WTC11 (cell line): ENCODE measurements at regions not wholly inside any gene's neighbourhood (a gene's known extent, or its start where the extent isn't known, plus 50 kb on each side); places are given as distances from the start of the nearest gene placed in this dataset.

Source experiments
- KAT7 ChIP-seq: sonication (generic); formaldehyde crosslinking; IDR thresholded peaks from 2 replicates; pipeline ENCODE4 v1.8.1; 2023; ENCODE audit warnings: missing genetic modification reagents, mild to moderate bottlenecking, borderline replicate concordance
- NFYB ChIP-seq: sonication (generic); formaldehyde crosslinking; conservative IDR thresholded peaks from 2 replicates; pipeline ENCODE4 v1.8.0; 2022; ENCODE audit warnings: low read depth, missing genetic modification reagents
- NR2C2 ChIP-seq: sonication (generic); formaldehyde crosslinking; IDR thresholded peaks from 2 replicates; pipeline ENCODE4 v1.8.0; 2022; ENCODE audit warnings: mild to moderate bottlenecking, missing genetic modification reagents
- SMAD3 ChIP-seq: sonication (generic); formaldehyde crosslinking; IDR thresholded peaks from 2 replicates; pipeline ENCODE4 v1.8.0; 2022; ENCODE audit warnings: missing genetic modification reagents, mild to moderate bottlenecking, borderline replicate concordance
- TEAD4 ChIP-seq: sonication (generic); formaldehyde crosslinking; IDR thresholded peaks from 2 replicates; pipeline ENCODE4 v1.8.0; 2022; ENCODE audit warnings: mild to moderate bottlenecking, missing genetic modification reagents
- ZBTB21 ChIP-seq: sonication (generic); formaldehyde crosslinking; IDR thresholded peaks from 2 replicates; pipeline ENCODE4 v1.8.1; 2023; ENCODE audit warnings: mild to moderate bottlenecking, missing genetic modification reagents, borderline replicate concordance
- ZNF263 ChIP-seq: sonication (generic); formaldehyde crosslinking; IDR thresholded peaks from 2 replicates; pipeline ENCODE4 v1.8.1; 2022; ENCODE audit warnings: low read depth, mild to moderate bottlenecking, moderate library complexity, missing genetic modification reagents
- ZNF317 ChIP-seq: sonication (generic); formaldehyde crosslinking; IDR thresholded peaks from 2 replicates; pipeline ENCODE4 v1.8.1; 2023; ENCODE audit warnings: low read depth, mild to moderate bottlenecking, moderate library complexity, missing genetic modification reagents, borderline replicate concordance
- TF ChIP-seq, protein P1 (sequence below): sonication (generic); formaldehyde crosslinking; conservative IDR thresholded peaks from 2 replicates; pipeline ENCODE4 v1.8.1; 2023; ENCODE audit warnings: mild to moderate bottlenecking, low read depth, missing genetic modification reagents, moderate library complexity
- TF ChIP-seq, protein P2 (sequence below): fragments of 200-600 bp; IDR thresholded peaks from 2 replicates; pipeline ENCODE4 v1.8.0; 2022; ENCODE audit warnings: antibody characterized with exemption
- TF ChIP-seq, protein P3 (sequence below): sonication (generic); formaldehyde crosslinking; IDR thresholded peaks from 2 replicates; pipeline ENCODE4 v1.8.0; 2022; ENCODE audit warnings: mild to moderate bottlenecking, missing genetic modification reagents
- TF ChIP-seq, protein P4 (sequence below): sonication (generic); formaldehyde crosslinking; IDR thresholded peaks from 2 replicates; pipeline ENCODE4 v1.8.1; 2023; ENCODE audit warnings: mild to moderate bottlenecking, missing genetic modification reagents

DNA sequence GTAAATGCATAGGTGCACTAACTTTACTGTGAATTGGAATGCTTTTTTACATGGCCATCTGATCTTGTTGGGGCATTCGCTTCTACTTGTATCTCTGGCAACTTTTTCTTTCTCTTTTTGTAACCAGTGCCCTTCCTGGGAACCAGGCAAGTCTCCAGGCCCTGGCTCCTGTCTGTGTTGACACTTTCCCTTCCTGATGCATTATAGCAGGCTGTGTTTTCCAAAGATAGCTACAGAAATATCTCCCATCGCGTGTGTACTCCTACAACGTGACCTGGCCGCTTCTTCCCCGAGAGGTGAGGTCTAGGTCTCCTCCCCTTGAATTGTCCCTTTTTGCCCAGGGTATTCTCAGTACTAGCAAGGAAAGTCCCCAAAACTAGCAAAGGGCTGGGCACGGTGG is 81.1 kb upstream of the SPIN1 start:
- TF ChIP-seq, protein P1, sequence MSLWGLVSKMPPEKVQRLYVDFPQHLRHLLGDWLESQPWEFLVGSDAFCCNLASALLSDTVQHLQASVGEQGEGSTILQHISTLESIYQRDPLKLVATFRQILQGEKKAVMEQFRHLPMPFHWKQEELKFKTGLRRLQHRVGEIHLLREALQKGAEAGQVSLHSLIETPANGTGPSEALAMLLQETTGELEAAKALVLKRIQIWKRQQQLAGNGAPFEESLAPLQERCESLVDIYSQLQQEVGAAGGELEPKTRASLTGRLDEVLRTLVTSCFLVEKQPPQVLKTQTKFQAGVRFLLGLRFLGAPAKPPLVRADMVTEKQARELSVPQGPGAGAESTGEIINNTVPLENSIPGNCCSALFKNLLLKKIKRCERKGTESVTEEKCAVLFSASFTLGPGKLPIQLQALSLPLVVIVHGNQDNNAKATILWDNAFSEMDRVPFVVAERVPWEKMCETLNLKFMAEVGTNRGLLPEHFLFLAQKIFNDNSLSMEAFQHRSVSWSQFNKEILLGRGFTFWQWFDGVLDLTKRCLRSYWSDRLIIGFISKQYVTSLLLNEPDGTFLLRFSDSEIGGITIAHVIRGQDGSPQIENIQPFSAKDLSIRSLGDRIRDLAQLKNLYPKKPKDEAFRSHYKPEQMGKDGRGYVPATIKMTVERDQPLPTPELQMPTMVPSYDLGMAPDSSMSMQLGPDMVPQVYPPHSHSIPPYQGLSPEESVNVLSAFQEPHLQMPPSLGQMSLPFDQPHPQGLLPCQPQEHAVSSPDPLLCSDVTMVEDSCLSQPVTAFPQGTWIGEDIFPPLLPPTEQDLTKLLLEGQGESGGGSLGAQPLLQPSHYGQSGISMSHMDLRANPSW (CRISPR knock-in tag): no peak
- TF ChIP-seq, protein P2, sequence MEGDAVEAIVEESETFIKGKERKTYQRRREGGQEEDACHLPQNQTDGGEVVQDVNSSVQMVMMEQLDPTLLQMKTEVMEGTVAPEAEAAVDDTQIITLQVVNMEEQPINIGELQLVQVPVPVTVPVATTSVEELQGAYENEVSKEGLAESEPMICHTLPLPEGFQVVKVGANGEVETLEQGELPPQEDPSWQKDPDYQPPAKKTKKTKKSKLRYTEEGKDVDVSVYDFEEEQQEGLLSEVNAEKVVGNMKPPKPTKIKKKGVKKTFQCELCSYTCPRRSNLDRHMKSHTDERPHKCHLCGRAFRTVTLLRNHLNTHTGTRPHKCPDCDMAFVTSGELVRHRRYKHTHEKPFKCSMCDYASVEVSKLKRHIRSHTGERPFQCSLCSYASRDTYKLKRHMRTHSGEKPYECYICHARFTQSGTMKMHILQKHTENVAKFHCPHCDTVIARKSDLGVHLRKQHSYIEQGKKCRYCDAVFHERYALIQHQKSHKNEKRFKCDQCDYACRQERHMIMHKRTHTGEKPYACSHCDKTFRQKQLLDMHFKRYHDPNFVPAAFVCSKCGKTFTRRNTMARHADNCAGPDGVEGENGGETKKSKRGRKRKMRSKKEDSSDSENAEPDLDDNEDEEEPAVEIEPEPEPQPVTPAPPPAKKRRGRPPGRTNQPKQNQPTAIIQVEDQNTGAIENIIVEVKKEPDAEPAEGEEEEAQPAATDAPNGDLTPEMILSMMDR: no peak
- TF ChIP-seq NR2C2 (CRISPR knock-in tag) (no peak), NFYB (no peak), ZNF317 (CRISPR knock-in tag) (no peak), TEAD4 (CRISPR knock-in tag) (no peak), SMAD3 (CRISPR knock-in tag) (no peak), ZBTB21 (CRISPR knock-in tag) (no peak), ZNF263 (CRISPR knock-in tag) (no peak), KAT7 (CRISPR knock-in tag) (no peak)
- TF ChIP-seq, protein P3, sequence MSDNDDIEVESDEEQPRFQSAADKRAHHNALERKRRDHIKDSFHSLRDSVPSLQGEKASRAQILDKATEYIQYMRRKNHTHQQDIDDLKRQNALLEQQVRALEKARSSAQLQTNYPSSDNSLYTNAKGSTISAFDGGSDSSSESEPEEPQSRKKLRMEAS (CRISPR knock-in tag): no peak
- TF ChIP-seq, protein P4, sequence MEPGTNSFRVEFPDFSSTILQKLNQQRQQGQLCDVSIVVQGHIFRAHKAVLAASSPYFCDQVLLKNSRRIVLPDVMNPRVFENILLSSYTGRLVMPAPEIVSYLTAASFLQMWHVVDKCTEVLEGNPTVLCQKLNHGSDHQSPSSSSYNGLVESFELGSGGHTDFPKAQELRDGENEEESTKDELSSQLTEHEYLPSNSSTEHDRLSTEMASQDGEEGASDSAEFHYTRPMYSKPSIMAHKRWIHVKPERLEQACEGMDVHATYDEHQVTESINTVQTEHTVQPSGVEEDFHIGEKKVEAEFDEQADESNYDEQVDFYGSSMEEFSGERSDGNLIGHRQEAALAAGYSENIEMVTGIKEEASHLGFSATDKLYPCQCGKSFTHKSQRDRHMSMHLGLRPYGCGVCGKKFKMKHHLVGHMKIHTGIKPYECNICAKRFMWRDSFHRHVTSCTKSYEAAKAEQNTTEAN (CRISPR knock-in tag): no peak
